ENCODE measurements at regions not wholly inside any gene's neighbourhood (a gene's known extent, or its start where the extent isn't known, plus 50 kb on each side); places are given as distances from the start of the nearest gene placed in this dataset.

GRCh38 chr9:1455766-1456165, 405.6 kb downstream of the DMRT2 start:
- TF ChIP-seq CTCF (IDR thresholded peaks at IDR 0.05; ENCODE audit: borderline replicate concordance, extremely low read depth, low read length, poor library complexity, severe bottlenecking) (no peak), EZH2 (IDR thresholded peaks at IDR 0.05; ENCODE audit: borderline replicate concordance, low read depth, low read length, severe bottlenecking) (no peak)

Measured in DND-41 (cell line).